Colonic mucosa (tissue), 4 donors: ENCODE measurements at regions not wholly inside any gene's neighbourhood (a gene's known extent, or its start where the extent isn't known, plus 50 kb on each side); places are given as distances from the start of the nearest gene placed in this dataset.
"Not testable (repeated sequence)": the region's sequence is repeated elsewhere in the genome, so short reads cannot be mapped to it uniquely, and the experiment has no call there.

Experiments
- DNase-seq: peaks from one replicate; pipeline ENCODE4 v3.0.0-alpha.2; 2020
- H3K27ac ChIP-seq: fragments of 200-600 bp; one replicate; pipeline ENCODE4 v1.8.0; 2021
- H3K27me3 ChIP-seq: fragments of 200-600 bp; one replicate; pipeline ENCODE4 v1.8.0; 2021
- H3K36me3 ChIP-seq: fragments of 200-600 bp; one replicate; pipeline ENCODE4 v1.8.0; 2021
- H3K4me1 ChIP-seq: fragments of 200-600 bp; one replicate; pipeline ENCODE4 v1.8.0; 2021; ENCODE audit warnings: mild to moderate bottlenecking
- H3K4me3 ChIP-seq: fragments of 200-600 bp; one replicate; pipeline ENCODE4 v1.8.0; 2021
- H3K9ac ChIP-seq, 2 donors: one replicate each; pipeline ENCODE4 v1.7.0; 2013; ENCODE audit warnings: control low read depth in 2 of 2, low read depth in 2 of 2, low read length in 2 of 2
- H3K9me3 ChIP-seq: fragments of 200-600 bp; one replicate; pipeline ENCODE4 v1.8.0; 2021
- intact Hi-C: fragments of 100-400 bp; cut with DNase I; formaldehyde crosslinking; loops from one replicate; pipeline ENCODE4 v1.14.1; 2022
- TF ChIP-seq, protein P1 (sequence below): fragments of 200-600 bp; IDR thresholded peaks from one replicate; pipeline ENCODE4 v1.8.0; 2022; ENCODE audit warnings: antibody characterized with exemption, mild to moderate bottlenecking
- donor health status: healthy.
- donor health status: DM: no; HTN: no; CAD: no.
- donor health status: DM: no; HTN: no; CAD: no.

DNA sequence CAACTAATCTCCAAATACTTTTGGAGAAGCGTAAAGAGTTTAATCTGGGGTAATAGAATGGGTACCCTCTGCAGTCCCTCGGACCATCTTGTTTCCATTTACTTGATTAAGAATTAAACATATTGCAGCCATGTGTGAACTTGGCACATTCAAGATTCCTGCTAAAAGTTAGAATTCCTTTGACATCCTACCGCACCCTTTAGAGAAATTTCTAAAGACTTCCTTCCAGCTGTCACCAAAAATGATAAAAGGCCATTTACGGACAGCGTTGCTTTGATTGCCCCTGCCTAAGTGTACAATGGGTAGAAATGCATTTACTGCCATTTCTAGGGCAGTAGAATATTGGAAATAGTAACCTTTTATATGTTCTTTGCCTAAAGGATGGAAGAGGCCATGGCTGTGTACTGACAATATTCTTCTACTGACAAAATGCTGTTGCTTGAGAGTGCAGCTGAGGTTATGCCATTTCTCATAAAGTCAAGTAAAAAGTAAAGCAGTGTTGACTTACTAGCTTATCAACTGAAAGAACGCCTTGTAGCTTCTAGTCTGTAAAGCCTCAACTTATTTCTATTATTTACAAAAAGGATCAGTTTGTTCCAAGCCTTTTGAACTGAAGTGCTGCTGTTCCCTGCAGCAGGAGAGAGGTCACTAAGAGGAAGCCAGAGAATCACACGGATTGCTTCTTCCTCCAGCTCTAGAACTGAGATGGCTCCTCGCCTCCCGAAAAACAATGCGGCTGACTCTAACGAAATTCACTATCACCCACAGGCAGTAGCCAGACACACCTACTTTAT is 139.8 kb upstream of the BASP1 start:
- Histone ChIP-seq H3K36me3 (no peaks in the 10 kb centered on the region), H3K4me3 (no peak overlapping the region), H3K9ac (no peak overlapping the region), H3K27ac (no peak overlapping the region), H3K9me3 (no peaks in the 10 kb centered on the region), H3K27me3 (no peaks in the 10 kb centered on the region), H3K4me1 (no peaks in the 10 kb centered on the region)
- DNase-seq: no peak
- intact Hi-C loops: no loop called here
- TF ChIP-seq, protein P1, sequence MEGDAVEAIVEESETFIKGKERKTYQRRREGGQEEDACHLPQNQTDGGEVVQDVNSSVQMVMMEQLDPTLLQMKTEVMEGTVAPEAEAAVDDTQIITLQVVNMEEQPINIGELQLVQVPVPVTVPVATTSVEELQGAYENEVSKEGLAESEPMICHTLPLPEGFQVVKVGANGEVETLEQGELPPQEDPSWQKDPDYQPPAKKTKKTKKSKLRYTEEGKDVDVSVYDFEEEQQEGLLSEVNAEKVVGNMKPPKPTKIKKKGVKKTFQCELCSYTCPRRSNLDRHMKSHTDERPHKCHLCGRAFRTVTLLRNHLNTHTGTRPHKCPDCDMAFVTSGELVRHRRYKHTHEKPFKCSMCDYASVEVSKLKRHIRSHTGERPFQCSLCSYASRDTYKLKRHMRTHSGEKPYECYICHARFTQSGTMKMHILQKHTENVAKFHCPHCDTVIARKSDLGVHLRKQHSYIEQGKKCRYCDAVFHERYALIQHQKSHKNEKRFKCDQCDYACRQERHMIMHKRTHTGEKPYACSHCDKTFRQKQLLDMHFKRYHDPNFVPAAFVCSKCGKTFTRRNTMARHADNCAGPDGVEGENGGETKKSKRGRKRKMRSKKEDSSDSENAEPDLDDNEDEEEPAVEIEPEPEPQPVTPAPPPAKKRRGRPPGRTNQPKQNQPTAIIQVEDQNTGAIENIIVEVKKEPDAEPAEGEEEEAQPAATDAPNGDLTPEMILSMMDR: no peak

DNA sequence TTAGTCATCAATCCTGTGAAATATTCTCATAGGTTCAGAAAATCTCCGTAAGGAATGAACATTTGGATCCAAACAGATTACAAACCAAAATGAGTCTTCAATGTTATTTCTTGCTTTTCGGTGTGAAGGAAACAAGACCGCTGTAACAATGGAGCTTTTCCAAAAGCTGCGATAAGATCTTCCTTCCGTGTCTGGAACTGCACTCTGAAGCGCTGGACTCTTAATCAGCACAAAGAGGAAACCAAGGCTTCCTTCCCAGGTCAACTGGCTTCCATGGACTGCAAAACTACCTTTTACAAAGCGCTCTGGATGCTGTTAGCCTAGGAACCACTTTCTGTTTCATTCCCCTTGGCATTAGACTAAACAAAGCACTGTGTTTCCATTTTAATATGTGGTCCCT is 137.9 kb upstream of the BASP1 start:
- H3K27ac ChIP-seq: no peak overlapping the region
- no peaks in the 10 kb centered on the region for H3K27me3 ChIP-seq
- H3K36me3 ChIP-seq: no peaks in the 10 kb centered on the region
- TF ChIP-seq, protein P1: no peak
- no peak for DNase-seq
- intact Hi-C loops: no loop called here
- H3K9ac ChIP-seq: no peak overlapping the region
- H3K4me1 ChIP-seq: no peaks in the 10 kb centered on the region
- H3K9me3 ChIP-seq: no peaks in the 10 kb centered on the region
- H3K4me3 ChIP-seq: no peak overlapping the region

DNA sequence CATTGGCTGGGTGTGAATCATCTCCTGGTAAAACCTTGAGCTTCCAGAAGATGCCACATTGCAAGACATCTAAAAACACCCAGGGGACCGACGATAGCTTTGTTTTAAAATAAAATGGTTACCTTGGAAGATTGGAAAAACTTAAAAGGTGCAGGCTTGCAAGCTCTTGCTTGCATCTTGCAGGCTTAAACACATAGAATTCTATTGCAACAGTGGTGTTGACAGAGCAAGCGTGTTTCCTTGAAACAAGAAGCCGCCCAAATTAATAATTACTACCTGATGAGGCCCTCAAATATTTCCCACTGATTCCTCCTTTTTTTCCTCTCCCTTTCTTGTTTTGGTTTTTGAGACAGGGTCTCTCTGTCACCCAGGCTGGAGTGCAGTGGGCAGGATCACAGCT is 137.1 kb upstream of the BASP1 start:
- intact Hi-C loops: no loop called here
- Histone ChIP-seq H3K36me3 (no peaks in the 10 kb centered on the region), H3K4me1 (no peaks in the 10 kb centered on the region), H3K9me3 (no peaks in the 10 kb centered on the region), H3K9ac (no peak overlapping the region), H3K4me3 (no peak overlapping the region), H3K27ac (no peak overlapping the region), H3K27me3 (no peaks in the 10 kb centered on the region)
- no peak for DNase-seq
- TF ChIP-seq, protein P1: no peak

DNA sequence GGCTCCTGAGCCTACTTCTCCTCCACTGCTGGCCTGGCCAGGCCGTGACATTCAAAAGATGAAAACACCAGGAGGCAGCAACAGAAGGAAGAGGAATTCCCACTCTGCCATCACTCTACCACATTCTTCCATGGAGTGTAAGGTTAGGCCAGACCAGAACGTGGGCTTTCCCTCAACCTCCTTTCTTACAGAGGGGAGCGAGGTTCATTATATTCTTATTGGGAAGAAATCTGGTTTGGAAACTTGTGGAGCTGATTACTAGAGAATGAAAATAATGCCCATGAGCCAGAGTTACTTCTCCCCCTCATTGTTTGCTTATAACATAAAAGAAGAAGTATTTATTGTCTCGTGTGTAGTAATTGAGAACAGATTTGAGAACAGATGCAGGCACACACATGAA is 136.3 kb upstream of the BASP1 start:
- intact Hi-C loops: no loop called here
- H3K36me3 ChIP-seq: no peaks in the 10 kb centered on the region
- H3K9ac ChIP-seq: no peak overlapping the region
- H3K27ac ChIP-seq: no peak overlapping the region
- no peak overlapping the region for H3K4me3 ChIP-seq
- no peaks in the 10 kb centered on the region for H3K9me3 ChIP-seq
- no peaks in the 10 kb centered on the region for H3K4me1 ChIP-seq
- no peaks in the 10 kb centered on the region for H3K27me3 ChIP-seq
- TF ChIP-seq, protein P1: no peak
- DNase-seq: no peak

DNA sequence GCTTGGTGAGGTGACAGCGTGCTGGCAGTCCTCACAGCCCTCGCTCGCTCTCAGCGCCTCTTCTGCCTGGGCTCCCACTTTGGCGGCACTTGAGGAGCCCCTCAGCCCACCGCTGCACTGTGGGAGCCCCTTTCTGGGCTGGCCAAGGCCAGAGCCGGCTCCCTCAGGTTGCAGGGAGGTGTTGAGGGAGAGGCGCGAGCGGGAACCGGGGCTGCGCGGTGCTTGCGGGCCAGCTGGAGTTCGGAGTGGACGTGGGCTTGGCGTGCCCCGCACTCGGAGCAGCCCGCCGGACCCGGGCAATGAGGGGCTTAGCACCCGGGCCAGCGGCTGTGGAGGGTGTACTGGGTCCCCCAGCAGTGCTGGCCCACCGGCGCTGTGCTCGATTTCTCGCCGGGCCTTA is 134.2 kb upstream of the BASP1 start:
- H3K9me3 ChIP-seq, H3K36me3 ChIP-seq, H3K9ac ChIP-seq, H3K4me3 ChIP-seq, H3K27me3 ChIP-seq, H3K27ac ChIP-seq, DNase-seq, H3K4me1 ChIP-seq, intact Hi-C loops: not testable (repeated sequence)

DNA sequence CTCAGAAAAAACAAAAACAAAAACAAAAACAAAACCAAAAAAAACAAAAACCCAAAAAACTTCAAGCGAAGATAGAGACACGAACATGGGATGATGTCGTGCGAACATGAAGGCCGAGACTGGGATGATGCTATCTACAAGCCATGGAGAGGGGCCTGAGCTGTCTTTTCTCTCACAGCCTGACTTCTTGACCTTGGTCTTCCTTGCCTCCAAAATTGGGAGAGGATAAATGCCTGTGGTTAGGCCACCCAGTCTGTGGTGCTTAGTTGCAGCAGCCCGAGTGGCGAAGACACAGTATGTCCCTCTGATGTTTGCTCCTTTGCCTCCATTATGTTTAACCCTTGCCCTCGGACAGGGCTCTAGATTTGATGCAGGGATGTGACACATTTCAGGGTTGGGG is 130.4 kb upstream of the BASP1 start:
- DNase-seq: no peak
- intact Hi-C loops: no loop called here
- TF ChIP-seq, protein P1: no peak

More for the DNA sequence above, 130.4 kb upstream of the BASP1 start:
- H3K27me3 ChIP-seq: no peaks in the 10 kb centered on the region
- no peaks in the 10 kb centered on the region for H3K36me3 ChIP-seq
- H3K9ac ChIP-seq: no peak overlapping the region
- H3K27ac ChIP-seq: no peak overlapping the region
- no peaks in the 10 kb centered on the region for H3K4me1 ChIP-seq
- H3K4me3 ChIP-seq: no peak overlapping the region
- H3K9me3 ChIP-seq: no peaks in the 10 kb centered on the region
